Breast epithelium (tissue), 3 donors: ENCODE measurements at regions not wholly inside any gene's neighbourhood (a gene's known extent, or its start where the extent isn't known, plus 50 kb on each side); places are given as distances from the start of the nearest gene placed in this dataset.

Experiments used
- POLR2A ChIP-seq: fragments of 450-650 bp; IDR thresholded peaks from one replicate; pipeline ENCODE4 v1.6.1; 2016; ENCODE audit warnings: antibody characterized with exemption, mild to moderate bottlenecking, moderate library complexity
- POLR2AphosphoS5 ChIP-seq, 3 donors: sonication (generic); formaldehyde crosslinking; IDR thresholded peaks; one replicate each; pipeline ENCODE4 v1.6.1; 2017; ENCODE audit warnings: antibody characterized with exemption in 3 of 3
- TF ChIP-seq, protein P1 (sequence below), 3 donors: fragments of 450-650 bp; IDR thresholded peaks; one replicate each; pipeline ENCODE4 v1.5.1; 2016 to 2017; ENCODE audit warnings: antibody characterized with exemption in 3 of 3, mild to moderate bottlenecking in 3 of 3, moderate library complexity in 3 of 3

DNA sequence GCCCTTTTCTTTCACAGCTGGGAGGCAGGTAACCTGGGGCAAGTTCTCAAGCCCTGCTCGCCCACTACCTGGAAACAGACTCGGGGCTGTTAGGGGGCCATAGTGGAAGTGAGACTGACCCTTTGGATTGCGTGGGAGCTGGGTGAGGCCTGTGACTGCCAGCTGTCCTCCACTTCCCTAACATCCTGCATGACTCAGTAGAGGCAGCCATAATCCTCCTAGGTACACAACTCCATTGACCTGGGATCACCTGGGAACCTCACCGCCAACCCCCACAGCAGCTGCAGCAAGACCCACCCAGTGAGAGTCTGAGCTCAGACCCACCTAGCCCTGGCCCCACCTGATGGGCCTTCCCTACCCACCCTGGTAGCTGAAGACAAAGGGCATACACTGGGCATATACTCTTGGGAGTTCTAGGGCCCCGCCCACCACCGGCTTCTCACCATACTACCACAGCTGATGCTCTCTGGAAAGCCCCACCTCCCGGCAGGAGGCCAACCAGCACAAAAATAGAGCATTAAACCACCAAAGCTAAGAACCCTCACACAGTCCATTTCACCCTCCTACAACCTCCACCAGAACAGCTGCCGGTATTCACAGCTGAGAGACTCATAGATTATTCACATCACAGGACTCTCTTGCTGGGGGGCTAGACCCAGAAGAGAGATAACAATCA lies 61.1 kb upstream of the DCTD start:
- TF ChIP-seq, protein P1, sequence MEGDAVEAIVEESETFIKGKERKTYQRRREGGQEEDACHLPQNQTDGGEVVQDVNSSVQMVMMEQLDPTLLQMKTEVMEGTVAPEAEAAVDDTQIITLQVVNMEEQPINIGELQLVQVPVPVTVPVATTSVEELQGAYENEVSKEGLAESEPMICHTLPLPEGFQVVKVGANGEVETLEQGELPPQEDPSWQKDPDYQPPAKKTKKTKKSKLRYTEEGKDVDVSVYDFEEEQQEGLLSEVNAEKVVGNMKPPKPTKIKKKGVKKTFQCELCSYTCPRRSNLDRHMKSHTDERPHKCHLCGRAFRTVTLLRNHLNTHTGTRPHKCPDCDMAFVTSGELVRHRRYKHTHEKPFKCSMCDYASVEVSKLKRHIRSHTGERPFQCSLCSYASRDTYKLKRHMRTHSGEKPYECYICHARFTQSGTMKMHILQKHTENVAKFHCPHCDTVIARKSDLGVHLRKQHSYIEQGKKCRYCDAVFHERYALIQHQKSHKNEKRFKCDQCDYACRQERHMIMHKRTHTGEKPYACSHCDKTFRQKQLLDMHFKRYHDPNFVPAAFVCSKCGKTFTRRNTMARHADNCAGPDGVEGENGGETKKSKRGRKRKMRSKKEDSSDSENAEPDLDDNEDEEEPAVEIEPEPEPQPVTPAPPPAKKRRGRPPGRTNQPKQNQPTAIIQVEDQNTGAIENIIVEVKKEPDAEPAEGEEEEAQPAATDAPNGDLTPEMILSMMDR (IDR thresholded peaks at IDR 0.05): no peak
- TF ChIP-seq POLR2A (no peak), POLR2AphosphoS5 (IDR thresholded peaks at IDR 0.05) (no peak)
